NT2/D1 (cell line): ENCODE measurements at regions not wholly inside any gene's neighbourhood (a gene's known extent, or its start where the extent isn't known, plus 50 kb on each side); places are given as distances from the start of the nearest gene placed in this dataset.
"Not testable (repeated sequence)": the region's sequence is repeated elsewhere in the genome, so short reads cannot be mapped to it uniquely, and the experiment has no call there.

Experiments
- DNase-seq: peaks from one replicate; pipeline ENCODE4 v3.0.0-alpha.2; 2011; ENCODE audit warnings: low read depth, low spot score
- H3K27me3 ChIP-seq: 2 replicates; pipeline ENCODE4 v1.6.0; 2011; ENCODE audit warnings: mild to moderate bottlenecking; ENCODE audit not compliant: insufficient read length, insufficient read depth
- H3K36me3 ChIP-seq: 2 replicates; pipeline ENCODE4 v1.6.1; 2011; ENCODE audit warnings: mild to moderate bottlenecking, low read length, mixed read lengths; ENCODE audit not compliant: insufficient read depth, insufficient read length
- H3K4me1 ChIP-seq: 2 replicates; pipeline ENCODE4 v1.5.1; 2011; ENCODE audit not compliant: insufficient read depth, insufficient read length
- H3K4me3 ChIP-seq: 2 replicates; pipeline ENCODE4 v1.5.1; 2011; ENCODE audit warnings: low read depth; ENCODE audit not compliant: insufficient read length
- H3K9ac ChIP-seq: 2 replicates; pipeline ENCODE4 v1.6.0; 2011; ENCODE audit warnings: low read depth; ENCODE audit not compliant: insufficient read length
- H3K9me3 ChIP-seq: 2 replicates; pipeline ENCODE4 v1.5.1; 2011; ENCODE audit warnings: mild to moderate bottlenecking, low read length; ENCODE audit not compliant: insufficient read depth
- SUZ12 ChIP-seq: IDR thresholded peaks from 2 replicates; pipeline ENCODE4 v1.6.1; 2011; ENCODE audit not compliant: insufficient read length, insufficient read depth; ENCODE audit errors: extremely low read depth
- YY1 ChIP-seq: IDR thresholded peaks from 2 replicates; pipeline ENCODE4 v1.6.1; 2011; ENCODE audit not compliant: insufficient read length, insufficient read depth
- ZNF274 ChIP-seq: IDR thresholded peaks from 2 replicates; pipeline ENCODE4 v1.6.1; 2011; ENCODE audit warnings: mild to moderate bottlenecking, low read depth, low read length

GRCh38 chr4:134650461-134650860 is 448.9 kb upstream of the PABPC4L start:
- no peak for TF ChIP-seq ZNF274
- TF ChIP-seq SUZ12: no peak
- H3K9me3 ChIP-seq: no peaks in the 10 kb centered on the region
- DNase-seq: no peak
- no peaks in the 10 kb centered on the region for H3K27me3 ChIP-seq
- no peaks in the 10 kb centered on the region for H3K4me1 ChIP-seq
- no peaks in the 10 kb centered on the region for H3K36me3 ChIP-seq
- no peak overlapping the region for H3K9ac ChIP-seq
- no peak overlapping the region for H3K4me3 ChIP-seq

GRCh38 chr4:134645778-134646177 is 444.2 kb upstream of the PABPC4L start:
- H3K4me3 ChIP-seq: no peak overlapping the region
- no peaks in the 10 kb centered on the region for H3K36me3 ChIP-seq
- TF ChIP-seq SUZ12: no peak
- TF ChIP-seq YY1: no peak
- no peak for TF ChIP-seq ZNF274
- no peak for DNase-seq
- no peak overlapping the region for H3K9ac ChIP-seq
- no peaks in the 10 kb centered on the region for H3K9me3 ChIP-seq
- H3K27me3 ChIP-seq: no peaks in the 10 kb centered on the region
- no peaks in the 10 kb centered on the region for H3K4me1 ChIP-seq

- TF ChIP-seq YY1 (no peak), SUZ12 (no peak), ZNF274 (no peak)
- DNase-seq: no peak
- H3K36me3 ChIP-seq: no peaks in the 10 kb centered on the region
These were observed 434.9 kb upstream of the PABPC4L start for GRCh38 chr4:134636338-134637051.

GRCh38 chr4:134634301-134634700 is 432.7 kb upstream of the PABPC4L start:
- no peak for DNase-seq
- Histone ChIP-seq H3K9ac (no peak overlapping the region), H3K4me3 (no peak overlapping the region), H3K36me3 (no peaks in the 10 kb centered on the region), H3K27me3 (no peaks in the 10 kb centered on the region), H3K4me1 (no peaks in the 10 kb centered on the region), H3K9me3 (no peaks in the 10 kb centered on the region)
- TF ChIP-seq ZNF274 (no peak), SUZ12 (no peak)

More at GRCh38 chr4:134636338-134637051, 434.9 kb upstream of the PABPC4L start:
- Histone ChIP-seq H3K4me1 (no peaks in the 10 kb centered on the region), H3K9ac (no peak overlapping the region), H3K9me3 (no peaks in the 10 kb centered on the region), H3K27me3 (no peaks in the 10 kb centered on the region), H3K4me3 (no peak overlapping the region)

- no peak for DNase-seq
- no peaks in the 10 kb centered on the region for H3K4me1 ChIP-seq
- no peaks in the 10 kb centered on the region for H3K9me3 ChIP-seq
- no peaks in the 10 kb centered on the region for H3K27me3 ChIP-seq
- H3K9ac ChIP-seq: no peak overlapping the region
- H3K4me3 ChIP-seq: no peak overlapping the region
- TF ChIP-seq SUZ12 (no peak), YY1 (no peak), ZNF274 (no peak)
- no peaks in the 10 kb centered on the region for H3K36me3 ChIP-seq
These were observed 430.5 kb upstream of the PABPC4L start for GRCh38 chr4:134632056-134632455.

GRCh38 chr4:134628066-134628465 is 426.5 kb upstream of the PABPC4L start:
- DNase-seq: no peak
- Histone ChIP-seq H3K4me3 (no peak overlapping the region), H3K36me3 (no peaks in the 10 kb centered on the region), H3K9me3 (0 out of 2 replicates have a peak, but pooled peaks cover 8% of the 10 kb centered on the region), H3K4me1 (no peaks in the 10 kb centered on the region), H3K9ac (no peak overlapping the region), H3K27me3 (no peaks in the 10 kb centered on the region)
- no peak for TF ChIP-seq ZNF274
- no peak for TF ChIP-seq SUZ12
- TF ChIP-seq YY1: no peak

GRCh38 chr4:134627366-134627765 is 425.8 kb upstream of the PABPC4L start:
- TF ChIP-seq SUZ12 (no peak), YY1 (no peak), ZNF274 (no peak)
- no peak for DNase-seq
- H3K27me3 ChIP-seq: no peaks in the 10 kb centered on the region
- H3K4me3 ChIP-seq: no peak overlapping the region
- H3K9ac ChIP-seq: no peak overlapping the region
- no peaks in the 10 kb centered on the region for H3K36me3 ChIP-seq
- H3K9me3 ChIP-seq: 0 out of 2 replicates have a peak, but pooled peaks cover 8% of the 10 kb centered on the region
- H3K4me1 ChIP-seq: no peaks in the 10 kb centered on the region

- no peak overlapping the region for H3K4me3 ChIP-seq
- no peak overlapping the region for H3K9ac ChIP-seq
- H3K9me3 ChIP-seq: 0 out of 2 replicates have a peak, but pooled peaks cover 8% of the 10 kb centered on the region
- TF ChIP-seq SUZ12 (no peak), YY1 (no peak), ZNF274 (no peak)
- no peaks in the 10 kb centered on the region for H3K27me3 ChIP-seq
- no peaks in the 10 kb centered on the region for H3K36me3 ChIP-seq
- H3K4me1 ChIP-seq: no peaks in the 10 kb centered on the region
- peak; percentile 51 for DNase-seq
These were observed 422.8 kb upstream of the PABPC4L start for GRCh38 chr4:134624365-134624764.

- DNase-seq, H3K4me1 ChIP-seq, H3K36me3 ChIP-seq, H3K9ac ChIP-seq, H3K4me3 ChIP-seq, H3K27me3 ChIP-seq, H3K9me3 ChIP-seq: not testable (repeated sequence)
These were observed 421.3 kb upstream of the PABPC4L start for GRCh38 chr4:134622626-134623575.
